NCI-H1092 treated with DMSO at 0.1 percent for 48 hours (cell line): ENCODE measurements at regions not wholly inside any gene's neighbourhood (a gene's known extent, or its start where the extent isn't known, plus 50 kb on each side); places are given as distances from the start of the nearest gene placed in this dataset.

Source experiments
- DNase-seq: peaks from one replicate; lab custom pipeline; 2025; lab: John Stamatoyannopoulos, UW

DNA sequence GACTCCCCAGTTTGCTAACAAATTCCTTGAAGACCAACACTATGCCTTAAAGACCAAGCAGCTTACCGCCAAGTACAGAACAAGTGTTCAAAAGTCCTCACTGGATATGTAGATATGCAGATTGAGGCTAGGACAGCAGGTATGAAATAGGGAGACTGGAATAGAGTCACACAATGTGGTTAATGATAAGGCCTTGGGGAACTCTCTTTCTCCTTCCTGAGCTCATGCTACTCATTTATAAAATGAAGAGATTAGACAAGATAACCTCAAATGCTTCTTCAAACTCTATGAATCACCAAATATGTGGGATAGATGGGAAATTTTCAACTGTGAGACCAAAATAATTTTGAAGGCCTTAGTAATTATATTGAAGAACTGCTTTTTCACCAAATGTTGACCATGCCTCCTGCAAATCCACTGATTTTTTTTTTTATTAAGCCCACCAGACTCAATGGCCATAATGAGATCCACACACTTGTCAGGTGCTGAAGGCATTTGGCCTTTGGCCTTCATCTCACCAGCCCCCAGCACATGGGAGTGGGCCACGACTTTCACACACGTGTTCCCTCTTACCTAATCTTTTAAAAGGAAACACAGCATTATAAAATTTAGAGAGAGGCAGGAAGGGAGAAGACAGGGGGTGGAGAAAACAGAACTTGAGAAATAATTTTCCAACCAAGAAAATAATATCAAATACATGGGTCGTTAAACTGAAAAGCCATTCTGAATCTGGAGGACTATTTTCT, 181.5 kb downstream of the EN1 start:
- DNase-seq: no peak

DNA sequence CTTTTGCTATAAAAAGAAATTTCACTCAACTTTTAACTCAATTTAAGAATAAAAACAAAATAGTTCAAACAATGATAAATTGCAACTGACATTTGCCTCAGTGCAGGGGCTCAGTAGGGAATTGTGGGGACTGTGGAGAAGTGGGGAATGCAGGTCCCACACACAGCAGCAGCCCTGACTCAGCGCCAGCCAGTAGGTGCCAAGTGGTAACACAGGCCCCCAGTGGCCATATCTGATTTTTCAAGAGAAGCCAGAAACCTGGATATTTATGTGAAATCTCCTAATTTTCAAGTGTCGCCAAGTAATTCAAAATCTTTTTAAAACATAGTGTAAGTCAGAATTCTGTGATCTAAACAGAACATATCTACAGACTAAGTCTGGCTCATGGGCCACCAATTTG, 186.3 kb downstream of the EN1 start:
- no peak for DNase-seq

DNA sequence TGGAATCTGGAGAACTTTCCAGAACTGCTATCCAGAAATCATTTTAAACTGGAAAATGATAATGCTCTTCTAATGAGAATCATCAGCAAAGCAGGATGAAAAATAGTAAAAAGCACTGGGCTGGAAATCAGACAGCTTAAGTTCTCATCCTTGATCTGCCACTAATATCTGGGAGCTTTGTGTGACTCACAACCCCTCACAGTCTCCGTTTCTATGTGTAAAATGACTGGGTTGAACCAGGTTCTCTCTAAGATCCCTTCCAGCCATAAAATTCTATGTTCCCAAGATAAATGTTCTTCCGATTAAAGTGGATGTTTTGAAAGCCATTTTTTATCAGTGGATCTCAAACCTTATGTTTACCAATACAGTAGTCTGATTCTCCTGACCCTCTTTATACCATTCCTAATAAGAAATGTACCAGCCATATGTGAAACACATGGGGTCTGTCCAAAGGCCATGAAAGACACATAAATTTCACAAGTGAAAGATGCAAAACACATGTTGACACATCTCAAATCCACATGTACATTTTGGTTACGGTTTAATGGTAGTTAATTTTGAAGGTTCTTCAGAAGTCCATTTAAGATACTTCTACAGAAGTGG, 188.8 kb downstream of the EN1 start:
- DNase-seq: no peak

DNA sequence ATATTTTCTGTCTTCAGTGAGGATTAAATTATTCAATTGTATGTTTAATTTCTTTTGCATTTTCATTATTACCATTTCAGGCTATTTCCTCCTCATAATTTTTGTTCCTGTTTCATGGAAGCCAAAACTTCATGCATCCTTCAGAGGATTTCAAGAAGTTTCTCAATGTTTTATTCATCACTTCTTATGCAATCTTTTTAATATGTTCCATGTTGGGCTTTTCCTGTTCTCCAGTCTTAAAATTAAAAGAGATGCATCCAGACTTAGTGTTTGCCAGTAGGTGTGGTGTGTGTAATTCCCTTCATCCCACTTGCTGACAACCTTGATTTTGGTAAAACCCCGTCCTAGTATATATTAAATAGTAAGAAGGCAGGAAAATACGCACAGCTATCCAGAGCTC, 190.0 kb downstream of the EN1 start:
- DNase-seq: no peak

DNA sequence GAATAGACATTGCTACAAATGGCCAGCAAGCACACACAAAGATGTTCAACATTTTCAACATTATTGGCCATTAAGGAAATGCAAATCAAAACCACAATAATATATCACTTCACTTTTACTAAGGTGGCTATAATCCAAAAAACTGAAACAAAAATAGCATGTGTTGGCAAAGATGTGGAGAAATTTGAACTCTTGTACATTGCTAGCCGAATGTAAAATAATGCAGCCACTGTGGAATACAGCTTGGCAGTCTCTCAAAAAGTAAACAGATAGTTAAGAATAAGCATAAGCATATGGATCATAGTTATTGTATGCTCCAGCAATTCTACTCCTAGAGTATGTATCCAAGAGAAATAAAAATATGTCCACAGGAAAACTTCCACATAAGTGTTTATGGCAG, 192.5 kb downstream of the EN1 start:
- DNase-seq: no peak

DNA sequence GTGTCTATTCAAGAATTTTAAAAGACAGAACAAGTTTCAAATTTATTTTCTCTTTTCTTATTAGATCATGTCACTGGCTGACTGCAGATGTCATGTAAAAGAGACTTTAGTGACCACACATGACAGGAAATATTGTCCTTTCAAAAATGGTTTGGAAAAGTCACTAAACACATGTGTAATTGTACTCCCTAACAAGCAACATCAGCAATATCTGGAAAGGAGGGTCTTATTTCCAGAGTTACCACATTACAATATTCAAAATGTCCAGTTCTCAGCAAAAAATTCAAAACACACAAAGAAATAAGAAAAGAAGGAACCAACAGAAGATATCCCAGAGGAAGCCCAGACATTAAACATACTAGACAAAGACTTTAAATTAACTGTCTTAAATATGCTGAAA, 197.1 kb downstream of the EN1 start:
- DNase-seq: no peak

DNA sequence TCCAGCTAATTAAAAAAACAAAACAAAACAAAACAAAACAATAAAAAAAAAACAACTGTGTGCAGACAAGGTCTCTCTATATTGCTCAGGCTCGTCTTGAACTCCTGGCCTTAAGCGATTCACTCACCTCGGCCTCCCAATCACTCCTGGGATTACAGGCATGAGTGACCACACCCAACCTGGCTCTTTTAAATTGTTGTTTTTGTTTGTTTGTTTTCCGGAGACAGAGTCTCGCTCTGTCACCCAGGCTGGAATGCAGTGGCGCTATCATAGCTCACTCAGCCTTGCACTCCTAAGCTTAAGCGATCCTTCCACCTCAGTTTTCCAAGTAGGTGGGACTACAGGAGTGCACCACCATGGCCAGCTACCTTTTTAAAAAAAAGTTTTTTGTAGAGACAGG, 201.6 kb downstream of the EN1 start:
- DNase-seq: no peak

DNA sequence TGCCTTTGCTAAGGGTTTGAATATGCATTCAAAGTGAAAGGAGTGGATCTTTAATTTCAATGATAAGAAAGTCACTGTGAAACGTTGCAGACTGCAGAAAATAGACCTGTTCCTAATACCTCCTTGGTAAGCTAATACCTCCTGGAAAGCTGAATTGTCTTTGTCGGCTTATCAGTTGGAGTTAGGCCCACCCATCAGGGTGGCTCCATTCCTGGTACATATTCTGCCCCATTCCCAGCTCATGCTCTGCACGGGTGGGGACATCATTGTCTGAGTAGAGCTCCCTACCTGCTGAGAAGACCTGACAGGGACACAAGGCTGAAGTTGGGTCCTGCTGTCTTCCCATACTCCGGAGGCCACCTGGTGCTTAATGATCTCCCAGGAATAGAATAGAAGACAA, 203.3 kb downstream of the EN1 start:
- DNase-seq: no peak

DNA sequence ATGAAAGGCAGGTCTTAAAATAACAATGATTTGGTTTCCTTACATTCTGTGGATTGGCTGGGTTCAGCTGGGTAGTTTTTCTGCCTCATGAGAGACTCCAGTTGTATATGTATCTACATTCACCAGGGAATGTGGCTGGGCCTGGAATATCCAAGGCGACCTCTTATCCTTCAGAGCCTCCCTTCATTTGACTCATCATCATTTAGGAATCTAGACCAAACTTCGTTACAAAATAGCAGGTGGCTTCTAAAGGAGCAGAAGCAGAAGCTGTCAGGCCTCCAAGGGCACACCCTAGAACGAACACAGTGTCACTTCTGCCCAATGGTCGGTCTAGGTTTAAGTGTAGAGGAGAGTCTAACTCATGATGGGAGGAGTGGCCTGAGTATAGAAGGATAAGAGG, 204.2 kb downstream of the EN1 start:
- no peak for DNase-seq

DNA sequence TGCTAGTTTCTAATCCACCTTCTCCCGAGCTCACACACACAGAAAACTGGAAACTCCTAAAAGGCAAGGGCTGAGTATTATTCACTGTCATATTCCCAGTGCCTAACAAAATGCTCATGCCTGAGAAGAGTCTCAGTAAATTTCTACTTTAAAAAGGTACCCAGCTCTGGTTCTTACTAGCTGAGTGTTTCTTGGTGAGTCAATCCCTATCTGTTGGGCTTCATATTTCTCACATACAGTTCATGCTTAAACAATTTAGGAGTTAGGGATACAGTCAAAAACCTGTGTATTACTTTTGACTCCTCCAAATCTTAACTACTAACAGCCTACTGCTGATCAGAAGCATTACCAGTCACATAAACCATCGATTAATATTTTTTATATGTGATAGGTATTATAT, 204.9 kb downstream of the EN1 start:
- DNase-seq: no peak

DNA sequence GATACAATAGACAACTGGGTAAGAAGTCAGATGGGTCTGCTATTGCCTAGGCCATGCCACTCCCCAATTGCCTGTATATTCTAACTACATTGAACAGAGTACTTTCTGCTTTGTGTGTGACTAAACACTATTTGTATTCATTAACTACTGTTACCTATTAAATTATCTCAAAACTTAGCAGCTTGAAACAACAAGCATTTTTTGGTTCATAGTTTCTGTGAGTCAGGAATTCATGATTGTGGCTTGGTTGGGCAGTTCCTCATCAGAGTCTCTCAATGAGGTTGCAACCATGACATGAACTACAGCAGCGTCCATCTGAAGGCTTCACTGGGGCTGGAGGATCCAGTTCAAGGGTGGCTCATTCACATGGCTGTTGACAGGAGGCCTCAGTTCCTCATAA, 205.7 kb downstream of the EN1 start:
- DNase-seq: no peak

DNA sequence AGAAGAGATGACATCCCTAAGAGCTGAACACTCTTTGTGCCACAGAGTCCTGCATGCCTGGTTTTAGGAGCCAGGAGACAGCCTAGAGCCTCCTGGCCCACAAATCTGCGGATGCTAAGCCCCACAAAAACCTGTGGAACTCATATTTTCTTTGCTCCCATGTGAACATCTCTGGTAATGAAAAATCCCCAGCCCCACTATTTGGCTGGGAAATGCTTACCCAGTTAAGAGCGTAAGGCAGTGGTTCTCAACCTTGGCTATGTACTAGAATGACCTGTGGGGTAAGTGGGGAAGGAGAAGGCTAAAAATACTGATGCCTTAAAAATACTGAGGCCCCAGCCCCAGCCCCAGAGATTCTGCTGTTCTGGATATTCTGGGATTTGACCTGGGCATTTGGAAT, 208.1 kb downstream of the EN1 start:
- DNase-seq: no peak

DNA sequence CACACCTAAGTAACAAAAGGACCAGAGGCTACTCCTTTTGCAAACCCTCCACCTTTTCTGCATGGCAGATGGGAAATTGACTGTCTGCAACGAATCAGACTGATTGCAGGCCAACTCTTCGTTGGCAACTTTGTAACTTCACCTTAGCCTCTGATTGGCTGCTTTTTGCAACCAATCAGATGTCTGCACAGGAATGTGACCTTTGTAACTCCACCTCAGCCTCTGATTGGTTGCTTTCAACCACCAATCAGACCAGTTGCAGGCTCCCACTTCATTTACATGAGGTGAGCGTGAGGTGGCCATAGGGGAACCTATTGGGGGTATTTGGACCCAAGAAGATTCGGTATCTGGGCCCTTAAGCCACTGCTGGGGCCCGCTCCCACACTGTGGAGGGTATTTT, 209.0 kb downstream of the EN1 start:
- DNase-seq: no peak

DNA sequence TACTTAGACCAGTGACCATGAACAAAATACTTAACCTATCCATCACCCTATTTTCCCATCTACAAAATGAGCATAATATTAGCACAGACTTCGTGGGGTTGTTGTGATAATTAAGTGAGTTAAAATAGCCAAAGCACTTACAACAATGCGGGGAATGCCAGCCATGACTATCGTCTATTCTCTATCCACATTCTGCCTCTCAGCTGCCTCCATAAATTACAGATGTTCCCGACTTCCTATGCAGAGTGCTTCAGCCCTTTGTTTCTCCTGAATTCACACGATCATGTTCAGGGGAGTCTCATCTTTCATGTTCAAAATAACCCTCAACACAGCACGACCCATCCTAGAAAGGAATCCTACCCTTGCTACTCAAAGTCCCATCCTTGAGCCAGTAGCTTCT, 211.6 kb downstream of the EN1 start:
- no peak for DNase-seq

DNA sequence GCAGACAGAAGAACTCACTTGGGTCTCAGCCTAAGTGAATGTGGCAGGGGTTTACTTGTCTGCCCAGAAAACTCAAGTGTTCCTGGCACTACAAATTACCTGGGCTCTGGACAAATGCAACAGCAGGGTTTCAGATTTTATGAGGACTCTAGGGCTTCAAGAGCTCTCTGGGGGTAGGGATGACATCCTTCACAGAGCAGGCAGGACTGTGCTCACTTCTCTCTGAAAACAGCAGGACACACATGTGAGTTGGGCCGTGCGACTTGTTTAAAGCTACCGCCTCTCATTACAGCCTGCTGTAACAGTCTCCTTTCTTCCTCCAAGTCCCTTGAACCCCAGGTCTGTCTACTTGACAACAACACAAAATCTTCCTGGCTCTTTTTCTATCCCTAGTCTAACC, 212.6 kb downstream of the EN1 start:
- no peak for DNase-seq

DNA sequence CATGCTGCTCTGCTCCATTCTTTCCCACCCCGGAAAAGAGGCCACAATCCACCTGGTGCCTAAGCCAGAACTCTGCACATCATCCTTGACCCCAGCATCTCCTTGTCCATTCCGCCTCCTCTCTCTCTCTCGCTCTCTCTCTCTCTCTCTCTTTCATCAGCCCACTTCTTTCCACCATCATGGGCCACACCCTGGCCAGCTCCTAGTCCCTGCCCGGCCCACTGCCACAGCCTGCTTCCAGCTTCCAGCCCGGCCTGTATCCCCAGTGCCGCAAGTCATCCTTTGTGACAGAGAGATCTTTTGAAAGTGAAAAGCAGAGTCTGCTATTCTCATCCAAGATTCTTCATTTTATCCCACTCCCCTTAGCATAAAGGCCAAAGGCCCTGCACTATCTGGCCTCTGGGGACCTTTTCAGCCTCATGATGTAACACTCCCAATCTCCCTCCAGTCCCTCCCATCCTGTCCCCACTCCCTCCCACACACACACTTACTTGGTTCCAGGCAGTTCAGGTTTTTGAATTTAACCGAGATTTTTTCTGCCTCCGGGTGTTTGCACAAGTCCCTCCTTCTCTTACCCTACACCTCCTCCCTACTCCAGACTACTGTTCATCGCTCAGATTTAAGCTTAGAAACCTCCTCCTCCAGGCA, 214.0 kb downstream of the EN1 start:
- no peak for DNase-seq

DNA sequence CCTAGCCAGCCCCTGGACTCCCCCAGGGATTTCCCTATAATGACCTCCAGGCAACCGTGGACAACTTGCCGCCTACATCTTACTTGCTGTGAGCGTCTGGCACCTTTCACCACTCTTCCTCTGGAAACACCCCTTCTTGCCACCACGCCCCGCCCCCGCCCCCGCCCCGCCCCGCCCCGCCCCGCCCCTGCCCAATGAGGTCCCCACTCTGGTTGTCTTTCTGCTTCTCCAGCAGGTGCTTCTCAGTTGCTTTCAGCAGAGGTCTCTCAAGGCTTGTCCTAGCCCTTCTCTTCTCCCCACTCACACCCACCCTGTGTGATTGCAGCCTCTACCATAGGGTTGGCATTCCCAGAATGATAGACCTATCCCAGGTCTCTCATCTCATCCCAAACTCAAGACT, 214.5 kb downstream of the EN1 start:
- no peak for DNase-seq

DNA sequence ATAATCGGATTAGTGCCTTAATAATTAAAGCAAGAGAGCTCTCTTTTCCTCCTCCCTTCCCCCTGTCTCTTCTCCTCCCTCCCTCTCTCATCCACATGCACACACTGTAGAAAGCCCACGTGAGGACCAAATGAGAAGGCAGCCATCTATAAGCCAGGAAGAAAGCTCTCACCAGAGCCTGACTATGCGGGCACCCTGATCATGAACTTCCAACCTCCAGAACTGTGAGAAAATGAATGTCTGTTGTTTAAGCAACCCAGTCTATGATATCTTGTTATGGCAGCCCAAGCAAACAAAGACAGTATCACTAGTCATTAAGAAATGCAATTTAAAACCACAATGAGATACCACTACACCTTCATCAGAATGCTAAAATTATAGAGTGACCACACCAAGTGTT, 220.3 kb downstream of the EN1 start:
- DNase-seq: no peak

DNA sequence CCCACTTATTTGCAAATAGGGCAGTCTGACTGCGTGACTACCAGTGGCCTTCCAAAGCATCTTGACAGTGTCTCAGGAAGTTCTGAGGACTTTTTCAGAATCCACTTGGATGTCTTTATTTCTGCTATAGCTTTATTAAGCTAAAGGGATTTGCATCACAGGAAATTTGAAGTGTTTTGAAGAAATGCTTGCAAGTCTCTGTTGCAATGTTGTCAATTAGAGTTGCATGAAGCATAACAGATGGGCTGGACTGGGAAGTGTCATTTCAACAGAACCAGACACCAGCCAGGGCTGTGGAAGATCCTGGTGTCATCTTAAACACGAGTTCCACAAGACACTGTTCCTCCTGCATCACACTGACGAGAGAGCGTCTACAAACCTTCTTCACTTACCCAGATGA, 224.5 kb downstream of the EN1 start:
- DNase-seq: no peak

DNA sequence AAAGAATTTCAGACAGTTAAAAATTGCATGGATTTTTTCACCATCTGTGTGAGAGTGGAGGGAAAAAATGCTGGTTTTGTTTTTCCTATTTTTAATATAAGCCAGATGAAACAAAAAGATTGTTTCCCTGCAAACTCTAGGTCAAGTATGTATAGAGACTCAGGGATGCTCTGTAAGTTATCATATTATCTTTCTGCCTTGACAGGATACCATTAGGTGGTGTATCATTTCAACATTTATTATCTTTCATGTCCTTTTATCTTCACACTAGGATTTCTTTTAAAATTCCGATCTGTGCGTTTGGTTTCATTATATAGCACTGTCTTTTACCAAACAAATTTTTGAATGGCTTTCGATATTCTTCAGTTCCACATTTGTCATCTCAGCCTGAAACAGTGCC, 225.3 kb downstream of the EN1 start:
- DNase-seq: no peak

DNA sequence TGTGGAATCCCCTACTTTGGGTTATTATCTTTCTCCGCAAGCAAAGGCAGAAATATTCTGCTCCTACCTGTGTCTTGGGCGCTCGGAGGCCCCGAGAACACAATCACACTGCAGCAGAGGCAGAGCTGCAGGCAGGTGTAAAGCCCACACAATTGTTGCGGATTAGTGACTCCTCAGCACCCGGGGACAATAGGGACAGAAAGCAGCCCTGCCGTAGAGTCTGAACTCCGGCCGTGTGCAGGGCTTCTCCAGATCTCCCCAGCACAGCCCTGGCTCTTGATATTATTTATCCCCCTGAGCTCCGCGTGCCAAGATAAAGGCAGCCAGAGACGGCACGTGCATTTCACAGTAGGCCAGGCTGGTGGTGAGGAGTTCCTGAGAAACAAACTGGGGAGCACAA, 229.2 kb downstream of the EN1 start:
- DNase-seq: no peak

DNA sequence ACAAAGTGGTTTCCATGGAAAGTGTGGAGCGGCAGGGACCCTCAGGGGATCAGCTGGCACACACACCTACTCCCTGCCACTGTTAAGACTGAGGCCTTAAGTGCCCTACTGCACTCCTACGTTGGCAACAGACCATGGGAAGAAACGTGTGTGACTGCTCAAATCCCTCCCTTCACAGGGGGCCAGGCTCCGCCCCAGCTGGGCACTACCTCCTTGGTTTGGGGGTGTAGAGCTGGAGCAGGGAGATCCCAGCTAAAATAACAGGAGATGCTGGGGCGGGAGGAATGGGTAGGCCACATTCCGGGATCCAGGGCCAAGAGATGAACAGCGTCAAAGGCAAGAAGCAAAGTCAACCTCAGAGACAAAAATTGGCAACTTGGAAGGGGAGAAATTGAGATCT, 231.0 kb downstream of the EN1 start:
- DNase-seq: no peak

DNA sequence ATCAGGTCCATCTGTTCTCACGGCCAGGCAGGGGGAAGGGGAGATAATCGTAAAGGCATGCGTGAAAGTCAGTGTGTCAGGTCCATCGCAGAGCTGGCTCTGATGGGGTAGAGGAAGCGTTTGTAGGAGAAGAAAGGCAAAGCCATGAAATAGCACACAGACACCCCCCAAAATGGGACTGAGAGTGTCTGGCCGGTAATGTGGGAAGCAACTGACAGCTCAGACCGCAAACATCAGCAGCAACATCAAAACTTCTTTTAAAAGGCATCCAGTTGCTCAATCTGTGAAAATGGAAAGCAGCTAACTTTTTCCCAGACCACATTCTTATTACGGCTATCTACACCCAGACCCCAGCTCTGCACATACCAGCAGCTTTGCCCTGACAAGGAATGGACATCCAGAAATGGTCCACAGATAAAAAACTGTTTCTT, 232.6 kb downstream of the EN1 start:
- no peak for DNase-seq

DNA sequence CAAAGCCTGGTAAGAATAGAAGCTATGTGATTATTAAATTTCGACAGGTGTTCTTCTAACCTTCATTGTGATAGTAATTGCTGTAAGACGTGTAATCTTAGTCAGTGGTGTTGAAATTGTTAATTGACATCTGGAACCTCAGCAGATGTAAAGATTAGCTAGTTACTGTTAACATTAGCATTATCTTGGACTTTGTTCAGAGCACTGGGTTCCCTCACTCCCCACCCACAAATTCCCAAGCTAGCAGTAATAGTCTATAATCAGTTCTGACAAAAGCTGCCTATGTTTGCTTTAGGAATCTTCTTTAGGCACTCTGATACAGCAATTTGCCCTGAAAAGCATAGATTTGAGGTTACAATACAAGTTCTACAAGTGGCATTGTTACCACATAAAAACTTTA, 233.7 kb downstream of the EN1 start:
- DNase-seq: no peak
